Stimulated activated naive B cell treated with anti-CD40 and anti-IgM and Interleukin-4, amounts not matched to agents 10 μg/mL and 1 μg/mL and 100 μg/mL, for 72 hours (primary cell): ENCODE measurements at regions not wholly inside any gene's neighbourhood (a gene's known extent, or its start where the extent isn't known, plus 50 kb on each side); places are given as distances from the start of the nearest gene placed in this dataset.

ENCODE experiments used
- ATAC-seq, 2 donors: fragments of 150-1000 bp; cut with Tn5 transposase; replicated peaks; 2 replicates each; pipeline ENCODE4 v1.10.0; 2021; ENCODE audit warnings: moderate library complexity in 1 of 2
- DNase-seq: peaks from one replicate; pipeline ENCODE4 v3.0.0; 2021
- H3K27ac Mint-ChIP-seq: one replicate; pipeline ENCODE4 v1.8.0; 2022; ENCODE audit warnings: mild to moderate bottlenecking, mixed read lengths
- H3K27me3 Mint-ChIP-seq, 2 donors: one replicate each; pipeline ENCODE4 v1.8.0; 2022; ENCODE audit warnings: mixed read lengths in 2 of 2
- H3K36me3 Mint-ChIP-seq, 2 donors: one replicate each; pipeline ENCODE4 v1.8.0; 2022; ENCODE audit warnings: mixed read lengths in 2 of 2, mild to moderate bottlenecking in 1 of 2
- H3K4me1 Mint-ChIP-seq, 2 donors: one replicate each; pipeline ENCODE4 v1.8.0; 2022; ENCODE audit warnings: mixed read lengths in 2 of 2, mild to moderate bottlenecking in 1 of 2
- H3K4me3 Mint-ChIP-seq, 2 donors: one replicate each; pipeline ENCODE4 v1.8.0; 2022; ENCODE audit warnings: mild to moderate bottlenecking in 2 of 2, mixed read lengths in 2 of 2, moderate library complexity in 1 of 2
- H3K9me3 Mint-ChIP-seq, 2 donors: one replicate each; pipeline ENCODE4 v1.8.0; 2022; ENCODE audit warnings: mixed read lengths in 2 of 2, mild to moderate bottlenecking in 1 of 2

- H3K4me1 Mint-ChIP-seq: no peaks in the 10 kb centered on the region
- H3K27me3 Mint-ChIP-seq: no peaks in the 10 kb centered on the region
- H3K9me3 Mint-ChIP-seq: peaks cover 0 to 5% of the 10 kb centered on the region in 2 donors
- H3K4me3 Mint-ChIP-seq: no peak overlapping the region
- H3K36me3 Mint-ChIP-seq: no peaks in the 10 kb centered on the region
- no peak for DNase-seq
- no peak overlapping the region for H3K27ac Mint-ChIP-seq
- ATAC-seq: no peak
Observed at GRCh38 chr6:19754686-19755085, 82.5 kb upstream of the ID4 start.

- Mint-ChIP-seq H3K27ac (no peak overlapping the region), H3K27me3 (no peaks in the 10 kb centered on the region), H3K4me1 (no peaks in the 10 kb centered on the region), H3K4me3 (no peak overlapping the region), H3K36me3 (no peaks in the 10 kb centered on the region), H3K9me3 (peaks cover 0 to 6% of the 10 kb centered on the region in 2 donors)
- ATAC-seq: no peak
- no peak for DNase-seq
Observed at GRCh38 chr6:19755181-19755580, 82.0 kb upstream of the ID4 start.

GRCh38 chr6:19757036-19757435 lies 80.1 kb upstream of the ID4 start:
- no peaks in the 10 kb centered on the region for H3K36me3 Mint-ChIP-seq
- H3K9me3 Mint-ChIP-seq: peaks cover 0 to 1% of the 10 kb centered on the region in 2 donors
- ATAC-seq: no peak
- H3K4me1 Mint-ChIP-seq: no peaks in the 10 kb centered on the region
- DNase-seq: no peak
- no peak overlapping the region for H3K4me3 Mint-ChIP-seq
- no peak overlapping the region for H3K27ac Mint-ChIP-seq
- no peaks in the 10 kb centered on the region for H3K27me3 Mint-ChIP-seq

- no peaks in the 10 kb centered on the region for H3K4me1 Mint-ChIP-seq
- H3K9me3 Mint-ChIP-seq: peaks cover 0 to 1% of the 10 kb centered on the region in 2 donors
- H3K27ac Mint-ChIP-seq: no peak overlapping the region
- no peak for DNase-seq
- H3K27me3 Mint-ChIP-seq: no peaks in the 10 kb centered on the region
- no peaks in the 10 kb centered on the region for H3K36me3 Mint-ChIP-seq
- ATAC-seq: no peak
- no peak overlapping the region for H3K4me3 Mint-ChIP-seq
Observed at GRCh38 chr6:19759117-19759880, 77.9 kb upstream of the ID4 start.

DNA sequence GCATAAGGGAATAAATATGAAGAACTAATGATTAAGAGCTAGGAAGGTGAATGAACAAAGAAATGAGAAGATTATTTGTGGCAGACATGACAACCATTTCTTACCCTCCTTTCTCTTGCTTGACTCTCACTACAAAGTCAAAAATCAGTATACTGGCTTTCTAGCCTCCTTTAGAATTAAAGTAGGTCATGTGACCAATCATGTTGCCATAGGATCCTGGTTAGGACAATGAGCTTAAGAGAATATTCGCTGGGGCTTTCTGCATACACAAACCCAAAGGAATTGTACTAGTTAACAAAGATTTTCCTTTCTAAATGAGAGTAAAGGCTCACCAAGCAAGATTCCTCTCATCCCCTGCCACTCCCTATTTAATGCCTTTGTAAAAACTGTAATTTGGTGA lies 76.0 kb upstream of the ID4 start:
- Mint-ChIP-seq H3K4me3 (no peak overlapping the region), H3K9me3 (peaks cover 0 to 1% of the 10 kb centered on the region in 2 donors), H3K36me3 (no peaks in the 10 kb centered on the region), H3K4me1 (no peaks in the 10 kb centered on the region), H3K27me3 (no peaks in the 10 kb centered on the region), H3K27ac (no peak overlapping the region)
- no peak for ATAC-seq
- no peak for DNase-seq

DNA sequence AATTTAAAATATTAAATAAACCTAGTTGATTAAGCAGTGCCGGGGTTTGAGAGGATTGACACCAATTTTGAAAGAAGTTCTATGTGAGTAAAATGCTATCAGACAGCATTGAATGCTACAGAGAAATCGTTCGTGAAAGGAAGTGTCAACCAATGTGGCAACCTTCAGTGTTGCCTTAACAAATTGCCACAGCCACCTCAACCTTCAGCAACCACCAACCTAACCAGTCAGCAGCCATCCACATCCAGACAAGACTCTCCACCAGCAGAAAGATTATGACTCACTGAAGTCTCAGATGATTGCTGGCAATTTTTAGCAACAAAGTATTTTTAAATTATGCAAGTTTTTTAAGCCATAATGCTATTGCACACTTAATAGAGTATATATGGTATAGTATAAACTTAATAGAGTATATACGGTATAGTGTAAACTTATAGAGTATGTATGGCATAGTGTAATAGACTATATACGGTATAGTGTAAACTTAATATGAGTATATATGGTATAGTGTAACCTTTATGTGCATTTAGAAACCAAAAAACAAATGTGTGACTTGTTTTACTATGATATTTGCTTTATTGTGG lies 65.3 kb upstream of the ID4 start:
- Mint-ChIP-seq H3K4me1 (no peaks in the 10 kb centered on the region), H3K4me3 (no peak overlapping the region), H3K36me3 (no peaks in the 10 kb centered on the region), H3K27ac (no peak overlapping the region), H3K27me3 (no peaks in the 10 kb centered on the region), H3K9me3 (peaks cover 3 to 4% of the 10 kb centered on the region in 2 donors)
- DNase-seq: no peak
- no peak for ATAC-seq

DNA sequence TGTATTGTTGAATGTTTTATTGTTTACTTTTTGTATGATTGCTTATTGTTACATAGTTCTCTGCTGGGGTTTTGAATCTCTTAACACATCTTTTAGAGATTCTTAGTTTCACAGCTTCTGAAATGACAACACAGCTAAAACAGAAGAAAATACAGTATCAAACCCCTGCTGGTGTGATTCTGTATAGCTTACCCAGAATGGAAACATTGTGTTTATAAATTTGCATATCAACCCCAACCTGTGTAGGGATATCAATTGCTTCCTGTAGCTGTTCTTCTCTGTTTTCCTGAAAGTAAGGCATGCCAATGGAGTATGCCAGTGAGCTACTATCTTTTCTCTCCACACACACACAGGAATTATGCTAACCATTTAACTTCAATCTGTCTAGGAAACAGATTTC lies 64.3 kb upstream of the ID4 start:
- no peaks in the 10 kb centered on the region for H3K36me3 Mint-ChIP-seq
- H3K4me3 Mint-ChIP-seq: no peak overlapping the region
- no peak for DNase-seq
- peaks cover 3 to 4% of the 10 kb centered on the region in 2 donors for H3K9me3 Mint-ChIP-seq
- no peak overlapping the region for H3K27ac Mint-ChIP-seq
- no peaks in the 10 kb centered on the region for H3K4me1 Mint-ChIP-seq
- H3K27me3 Mint-ChIP-seq: no peaks in the 10 kb centered on the region
- ATAC-seq: no peak

DNA sequence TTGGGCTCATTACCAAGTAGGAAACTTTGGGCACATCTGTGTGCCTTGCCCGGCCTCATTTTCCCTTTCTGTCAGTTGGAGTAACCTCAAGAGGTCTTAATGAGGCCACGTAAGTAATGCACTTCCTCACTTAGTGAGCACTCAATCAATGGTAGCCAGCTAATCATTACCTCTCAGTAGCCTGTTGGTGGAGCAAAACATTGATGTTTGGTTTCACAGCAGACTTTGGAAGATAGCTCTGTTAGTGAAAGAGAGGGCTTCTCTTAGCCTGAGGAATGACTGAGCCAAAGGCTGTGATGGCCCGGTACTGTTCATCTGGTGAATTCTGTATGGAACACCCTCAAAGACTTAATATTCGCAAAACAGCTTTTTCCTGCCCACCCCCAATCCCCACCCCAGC lies 55.9 kb upstream of the ID4 start:
- no peaks in the 10 kb centered on the region for H3K27me3 Mint-ChIP-seq
- ATAC-seq: no peak
- H3K4me1 Mint-ChIP-seq: no peaks in the 10 kb centered on the region
- H3K9me3 Mint-ChIP-seq: peaks cover 3 to 5% of the 10 kb centered on the region in 2 donors
- H3K4me3 Mint-ChIP-seq: no peak overlapping the region
- no peaks in the 10 kb centered on the region for H3K36me3 Mint-ChIP-seq
- no peak for DNase-seq
- H3K27ac Mint-ChIP-seq: no peak overlapping the region

- Mint-ChIP-seq H3K27ac (no peak overlapping the region), H3K9me3 (peaks cover 3 to 5% of the 10 kb centered on the region in 2 donors), H3K27me3 (no peaks in the 10 kb centered on the region), H3K36me3 (no peaks in the 10 kb centered on the region), H3K4me1 (no peaks in the 10 kb centered on the region), H3K4me3 (no peak overlapping the region)
- ATAC-seq (no peak), DNase-seq (no peak)
Observed at GRCh38 chr6:19782588-19782987, 54.6 kb upstream of the ID4 start.
